Bronchial epithelial cell (primary cell): ENCODE measurements at regions not wholly inside any gene's neighbourhood (a gene's known extent, or its start where the extent isn't known, plus 50 kb on each side); places are given as distances from the start of the nearest gene placed in this dataset.
A peak's percentile ranks its signal among the peaks of the same experiment; 100 is the strongest.

ENCODE experiments used
- DNase-seq: peaks from one replicate; pipeline ENCODE4 v3.0.0-alpha.2; 2010; ENCODE audit warnings: low read depth
- FAIRE-seq: peaks from 2 replicates; lab custom pipeline; 2011; peaks lifted over from hg19 to GRCh38; lab: Jason Lieb, UNC
- H3K27me3 ChIP-seq: 2 replicates; pipeline ENCODE4 v1.5.1; 2011; ENCODE audit warnings: low read length; ENCODE audit not compliant: control insufficient read depth, insufficient read depth
- H3K36me3 ChIP-seq: 2 replicates; pipeline ENCODE4 v1.5.1; 2011; ENCODE audit warnings: low read length; ENCODE audit not compliant: control insufficient read depth, insufficient read depth
- H3K4me3 ChIP-seq: 2 replicates; pipeline ENCODE4 v1.5.1; 2011; ENCODE audit warnings: mild to moderate bottlenecking, low read depth, low read length, control low read depth
- TF ChIP-seq, protein P1 (sequence below): IDR thresholded peaks from 2 replicates; pipeline ENCODE4 v1.5.1; 2011; ENCODE audit warnings: mild to moderate bottlenecking, moderate library complexity, low read length, control low read depth, inconsistent platforms; ENCODE audit not compliant: insufficient read depth, severe bottlenecking

GRCh38 chr2:85959185-85959584, 70.4 kb upstream of the ST3GAL5 start:
- H3K36me3 ChIP-seq, result no peaks in the 10 kb centered on the region
- H3K27me3 ChIP-seq, result no peaks in the 10 kb centered on the region
- no peak for FAIRE-seq
- no peak for DNase-seq
- TF ChIP-seq, protein P1, sequence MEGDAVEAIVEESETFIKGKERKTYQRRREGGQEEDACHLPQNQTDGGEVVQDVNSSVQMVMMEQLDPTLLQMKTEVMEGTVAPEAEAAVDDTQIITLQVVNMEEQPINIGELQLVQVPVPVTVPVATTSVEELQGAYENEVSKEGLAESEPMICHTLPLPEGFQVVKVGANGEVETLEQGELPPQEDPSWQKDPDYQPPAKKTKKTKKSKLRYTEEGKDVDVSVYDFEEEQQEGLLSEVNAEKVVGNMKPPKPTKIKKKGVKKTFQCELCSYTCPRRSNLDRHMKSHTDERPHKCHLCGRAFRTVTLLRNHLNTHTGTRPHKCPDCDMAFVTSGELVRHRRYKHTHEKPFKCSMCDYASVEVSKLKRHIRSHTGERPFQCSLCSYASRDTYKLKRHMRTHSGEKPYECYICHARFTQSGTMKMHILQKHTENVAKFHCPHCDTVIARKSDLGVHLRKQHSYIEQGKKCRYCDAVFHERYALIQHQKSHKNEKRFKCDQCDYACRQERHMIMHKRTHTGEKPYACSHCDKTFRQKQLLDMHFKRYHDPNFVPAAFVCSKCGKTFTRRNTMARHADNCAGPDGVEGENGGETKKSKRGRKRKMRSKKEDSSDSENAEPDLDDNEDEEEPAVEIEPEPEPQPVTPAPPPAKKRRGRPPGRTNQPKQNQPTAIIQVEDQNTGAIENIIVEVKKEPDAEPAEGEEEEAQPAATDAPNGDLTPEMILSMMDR, result no peak
- H3K4me3 ChIP-seq, result no peak overlapping the region

DNA sequence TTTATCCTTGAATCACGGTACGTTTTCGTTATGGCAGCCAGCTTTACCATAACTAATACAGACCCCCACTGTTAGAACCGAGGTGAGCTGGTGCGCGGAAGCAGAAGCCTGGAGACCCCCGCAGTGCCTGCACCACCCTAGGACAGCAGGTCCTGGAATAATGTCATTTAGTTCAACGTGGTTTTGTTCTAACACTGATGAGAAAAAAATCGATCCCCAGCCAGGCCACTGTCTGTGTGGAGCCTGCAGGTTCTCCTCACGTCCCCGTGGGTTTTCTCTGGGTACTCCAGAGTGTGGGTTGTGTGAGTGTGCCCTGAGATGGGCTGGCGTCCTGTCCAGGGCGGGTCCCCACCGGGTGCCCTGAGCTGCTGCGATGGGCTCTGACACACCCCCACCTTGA, 69.9 kb upstream of the ST3GAL5 start:
- H3K36me3 ChIP-seq, result no peaks in the 10 kb centered on the region
- no peak overlapping the region for H3K4me3 ChIP-seq
- TF ChIP-seq, protein P1, result no peak
- DNase-seq (no peak), FAIRE-seq (no peak)
- no peaks in the 10 kb centered on the region for H3K27me3 ChIP-seq

- DNase-seq (no peak), FAIRE-seq (no peak)
- H3K36me3 ChIP-seq, result no peaks in the 10 kb centered on the region
- H3K4me3 ChIP-seq, result no peak overlapping the region
- TF ChIP-seq, protein P1, result no peak
- H3K27me3 ChIP-seq, result no peaks in the 10 kb centered on the region
These were observed 68.5 kb upstream of the ST3GAL5 start for GRCh38 chr2:85957256-85957655.

DNA sequence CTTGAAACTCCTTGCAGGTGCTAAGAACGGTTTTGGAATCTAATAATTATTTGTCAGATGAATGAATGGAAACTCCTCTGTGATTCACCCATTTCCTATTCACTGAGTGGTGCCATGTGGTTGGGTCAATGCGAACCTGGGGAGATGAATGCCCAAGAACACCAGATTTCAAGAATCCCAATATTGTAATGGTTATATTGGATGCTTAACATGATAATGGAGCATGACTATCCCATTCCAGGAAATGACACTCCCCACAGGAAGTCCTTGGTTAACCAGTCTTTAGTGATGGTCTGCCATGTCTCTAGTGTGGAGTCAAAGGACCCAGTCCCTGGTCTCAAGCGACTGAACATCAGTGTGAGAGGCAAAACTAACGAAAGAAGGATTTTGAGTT, 67.9 kb upstream of the ST3GAL5 start:
- TF ChIP-seq, protein P1, result no peak
- DNase-seq (no peak), FAIRE-seq (no peak)
- no peaks in the 10 kb centered on the region for H3K27me3 ChIP-seq
- H3K36me3 ChIP-seq, result no peaks in the 10 kb centered on the region
- no peak overlapping the region for H3K4me3 ChIP-seq

GRCh38 chr2:85954590-85955458, 66.0 kb upstream of the ST3GAL5 start:
- no peaks in the 10 kb centered on the region for H3K27me3 ChIP-seq
- FAIRE-seq, result no peak
- TF ChIP-seq, protein P1, result no peak

More at GRCh38 chr2:85954590-85955458, 66.0 kb upstream of the ST3GAL5 start:
- Histone ChIP-seq H3K36me3 (no peaks in the 10 kb centered on the region), H3K4me3 (no peak overlapping the region)
- DNase-seq, result peak; percentile 95
